Neuronal stem cell (in vitro differentiated cells): ENCODE measurements at regions not wholly inside any gene's neighbourhood (a gene's known extent, or its start where the extent isn't known, plus 50 kb on each side); places are given as distances from the start of the nearest gene placed in this dataset.

ENCODE experiments used
- DNase-seq: peaks from one replicate; pipeline ENCODE4 v3.0.0-alpha.2; 2013; ENCODE audit warnings: low spot score
- H2AFZ ChIP-seq: one replicate; pipeline ENCODE4 v1.6.1; 2013; ENCODE audit warnings: mild to moderate bottlenecking, low read length, inconsistent platforms
- H2AK5ac ChIP-seq: 2 replicates; pipeline ENCODE4 v1.6.1; 2013; ENCODE audit warnings: low read depth, mild to moderate bottlenecking, inconsistent platforms, low read length, moderate library complexity, mixed read lengths
- H2BK120ac ChIP-seq: 2 replicates; pipeline ENCODE4 v1.6.1; 2013; ENCODE audit warnings: low read depth, mild to moderate bottlenecking, inconsistent platforms, low read length, moderate library complexity, mixed read lengths
- H2BK12ac ChIP-seq: one replicate; pipeline ENCODE4 v1.6.1; 2013; ENCODE audit warnings: low read length, inconsistent platforms
- H2BK15ac ChIP-seq: 2 replicates; pipeline ENCODE4 v1.6.1; 2013; ENCODE audit warnings: mild to moderate bottlenecking, low read length, inconsistent platforms, mixed read lengths
- H2BK5ac ChIP-seq: one replicate; pipeline ENCODE4 v1.6.1; 2013; ENCODE audit warnings: inconsistent platforms, mild to moderate bottlenecking, low read length, moderate library complexity
- H3K14ac ChIP-seq: one replicate; pipeline ENCODE4 v1.6.1; 2013; ENCODE audit warnings: low read length, inconsistent platforms
- H3K18ac ChIP-seq: 2 replicates; pipeline ENCODE4 v1.6.1; 2013; ENCODE audit warnings: low read length, inconsistent platforms
- H3K23ac ChIP-seq: 2 replicates; pipeline ENCODE4 v1.6.1; 2013; ENCODE audit warnings: low read depth, mild to moderate bottlenecking, mixed read lengths, low read length, inconsistent platforms; ENCODE audit not compliant: poor library complexity
- H3K27ac ChIP-seq: replicated peaks from 3 replicates; pipeline ENCODE4 v1.5.1; 2013; ENCODE audit warnings: low read length, inconsistent platforms
- H3K27me3 ChIP-seq, 3 experiments: 2 replicates each; pipeline ENCODE4 v1.6.1; 2013; ENCODE audit warnings: low read length in 3 of 3, mild to moderate bottlenecking in 2 of 3, inconsistent platforms in 1 of 3, low read depth in 1 of 3, mixed read lengths in 1 of 3, moderate library complexity in 1 of 3; ENCODE audit not compliant: control insufficient read depth in 3 of 3, insufficient read depth in 3 of 3
- H3K36me3 ChIP-seq, 2 donors: replicated peaks in 1 of 2; 2 replicates each; pipeline ENCODE4 v1.6.1; 2013; ENCODE audit warnings: low read length in 2 of 2; ENCODE audit not compliant: control insufficient read depth in 2 of 2, insufficient read depth in 2 of 2
- H3K4ac ChIP-seq: 2 replicates; pipeline ENCODE4 v1.6.1; 2013; ENCODE audit warnings: inconsistent platforms, mild to moderate bottlenecking, low read length, moderate library complexity
- H3K4me1 ChIP-seq, 2 donors: 1 replicate in 1 of 2; 2 replicates in 1 of 2; pipeline ENCODE4 v1.6.1; 2013; ENCODE audit warnings: low read length in 2 of 2, low read depth in 1 of 2; ENCODE audit not compliant: control insufficient read depth in 2 of 2, insufficient read depth in 1 of 2
- H3K4me2 ChIP-seq: one replicate; pipeline ENCODE4 v1.6.1; 2013; ENCODE audit warnings: mild to moderate bottlenecking, low read length, inconsistent platforms; ENCODE audit not compliant: insufficient read depth, poor library complexity, severe bottlenecking
- H3K4me3 ChIP-seq, 2 donors: 2 replicates each; pipeline ENCODE4 v1.5.1; 2013; ENCODE audit warnings: low read length in 2 of 2, mild to moderate bottlenecking in 2 of 2, inconsistent platforms in 1 of 2, moderate library complexity in 1 of 2
- H3K79me1 ChIP-seq: one replicate; pipeline ENCODE4 v1.6.1; 2013; ENCODE audit warnings: low read depth, mild to moderate bottlenecking, inconsistent platforms, low read length, moderate library complexity
- H3K9ac ChIP-seq: one replicate; pipeline ENCODE4 v1.6.1; 2013; ENCODE audit warnings: mild to moderate bottlenecking, low read depth, low read length, inconsistent platforms; ENCODE audit not compliant: poor library complexity
- H3K9me3 ChIP-seq, 2 donors: replicated peaks in 1 of 2; 2 replicates each; pipeline versions ENCODE3 to v1.6.1; 2013; ENCODE audit warnings: low read length in 2 of 2, mild to moderate bottlenecking in 2 of 2, inconsistent platforms in 1 of 2, low read depth in 1 of 2, mixed read lengths in 1 of 2, moderate library complexity in 1 of 2; ENCODE audit not compliant: control insufficient read depth in 2 of 2, insufficient read depth in 1 of 2
- H4K8ac ChIP-seq: one replicate; pipeline ENCODE4 v1.6.1; 2013; ENCODE audit warnings: low read depth, mild to moderate bottlenecking, inconsistent platforms, low read length, moderate library complexity
- H4K91ac ChIP-seq: one replicate; pipeline ENCODE4 v1.6.1; 2013; ENCODE audit warnings: low read length, low read depth, mild to moderate bottlenecking, inconsistent platforms; ENCODE audit not compliant: poor library complexity
- WGBS, 2 donors: extraction: QIAGEN DNeasy Blood & Tissue Kit; methylation state at CpG; one replicate each; pipeline ENCODE4 v1.1.7; 2013; ENCODE audit warnings: missing lambda C conversion rate in 2 of 2, mixed read lengths in 1 of 2; ENCODE audit not compliant: insufficient read length in 2 of 2, insufficient replicate concordance in 1 of 2; ENCODE audit errors: extremely low coverage in 2 of 2; 5-methylcytosine and 5-hydroxymethylcytosine counted together

DNA sequence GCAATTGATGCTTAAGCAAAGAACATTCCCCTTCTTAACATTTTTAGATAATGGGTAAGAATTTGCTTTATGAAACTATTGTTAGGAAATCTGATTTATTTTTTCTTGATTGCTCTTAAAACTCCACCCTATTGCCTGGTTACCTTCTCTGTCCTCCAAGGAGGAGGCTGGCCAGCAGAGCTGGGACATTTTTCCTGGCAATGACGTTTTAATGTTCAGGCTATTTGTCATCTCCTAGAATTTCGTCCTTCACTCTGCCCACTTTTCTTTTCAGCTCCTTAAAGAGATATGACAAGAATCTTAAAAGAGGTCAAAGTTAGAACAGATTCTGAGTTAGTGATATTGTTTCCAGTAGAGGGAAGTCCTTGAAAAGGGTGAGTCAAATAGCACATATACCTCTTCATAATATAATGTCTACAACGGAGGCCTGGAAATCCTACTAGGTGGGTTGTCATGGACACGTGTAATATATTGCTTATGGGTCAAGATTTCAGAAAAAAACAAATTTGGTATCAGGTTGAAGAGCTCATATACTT is 141.0 kb downstream of the CMPK2 start:
- H3K18ac ChIP-seq: no peak overlapping the region
- H3K23ac ChIP-seq: no peak overlapping the region
- no peak overlapping the region for H2BK15ac ChIP-seq
- no peak overlapping the region for H3K27ac ChIP-seq
- H2BK120ac ChIP-seq: no peak overlapping the region
- H3K9me3 ChIP-seq: no peaks in the 10 kb centered on the region
- no peak overlapping the region for H4K8ac ChIP-seq
- H3K27me3 ChIP-seq: no peaks in the 10 kb centered on the region
- no peak for DNase-seq
- no peak overlapping the region for H2AK5ac ChIP-seq
- no peak overlapping the region for H3K4me2 ChIP-seq
- no peak overlapping the region for H2BK5ac ChIP-seq
- no peak overlapping the region for H4K91ac ChIP-seq
- H3K14ac ChIP-seq: no peak overlapping the region
- H2AFZ ChIP-seq: no peak overlapping the region
- no peak overlapping the region for H3K4ac ChIP-seq
- H3K4me1 ChIP-seq: peaks cover 0 to 4% of the 10 kb centered on the region in 2 donors
- no peaks in the 10 kb centered on the region for H3K36me3 ChIP-seq
- H3K9ac ChIP-seq: no peak overlapping the region
- no peak overlapping the region for H3K4me3 ChIP-seq
- H2BK12ac ChIP-seq: no peak overlapping the region
- WGBS, 2 donors: no CpG with 5 or more reads among the region's 4 CpGs
- H3K79me1 ChIP-seq: no peaks in the 10 kb centered on the region

DNA sequence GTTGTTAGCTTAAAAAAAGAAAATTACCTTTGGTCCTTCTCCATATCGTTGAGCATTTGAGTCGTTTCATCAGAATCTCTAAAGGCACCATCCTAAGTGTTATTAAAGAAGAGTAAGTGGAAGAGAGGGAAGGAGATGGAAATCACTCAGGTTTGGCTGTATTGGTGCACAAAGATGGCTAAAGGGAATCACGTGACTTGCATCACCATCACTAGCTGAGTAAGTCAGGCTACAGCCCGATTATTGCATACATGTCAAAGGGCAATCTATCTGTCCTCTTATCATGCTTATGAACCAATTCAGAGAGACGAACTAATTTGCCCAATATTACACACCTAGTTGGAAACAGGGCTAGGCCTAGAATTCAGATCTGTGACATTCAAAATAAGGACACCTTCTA is 137.6 kb downstream of the CMPK2 start:
- H3K9me3 ChIP-seq: no peaks in the 10 kb centered on the region
- peaks cover 5 to 14% of the 10 kb centered on the region in 2 donors for H3K4me1 ChIP-seq
- no peak overlapping the region for H3K4me3 ChIP-seq
- no peak overlapping the region for H2BK120ac ChIP-seq
- H3K79me1 ChIP-seq: no peaks in the 10 kb centered on the region
- H2BK12ac ChIP-seq: no peak overlapping the region
- no peak overlapping the region for H3K27ac ChIP-seq
- no peak overlapping the region for H3K9ac ChIP-seq
- no peak overlapping the region for H3K14ac ChIP-seq
- no peak for DNase-seq
- H3K36me3 ChIP-seq: no peaks in the 10 kb centered on the region
- H3K23ac ChIP-seq: no peak overlapping the region
- no peak overlapping the region for H3K4me2 ChIP-seq
- H3K4ac ChIP-seq: no peak overlapping the region
- no peak overlapping the region for H2AK5ac ChIP-seq
- no peak overlapping the region for H2BK5ac ChIP-seq
- no peak overlapping the region for H4K8ac ChIP-seq
- WGBS, 2 donors: no CpG with 5 or more reads among the region's 5 CpGs
- H2BK15ac ChIP-seq: no peak overlapping the region
- no peak overlapping the region for H2AFZ ChIP-seq
- no peaks in the 10 kb centered on the region for H3K27me3 ChIP-seq
- no peak overlapping the region for H3K18ac ChIP-seq
- no peak overlapping the region for H4K91ac ChIP-seq

DNA sequence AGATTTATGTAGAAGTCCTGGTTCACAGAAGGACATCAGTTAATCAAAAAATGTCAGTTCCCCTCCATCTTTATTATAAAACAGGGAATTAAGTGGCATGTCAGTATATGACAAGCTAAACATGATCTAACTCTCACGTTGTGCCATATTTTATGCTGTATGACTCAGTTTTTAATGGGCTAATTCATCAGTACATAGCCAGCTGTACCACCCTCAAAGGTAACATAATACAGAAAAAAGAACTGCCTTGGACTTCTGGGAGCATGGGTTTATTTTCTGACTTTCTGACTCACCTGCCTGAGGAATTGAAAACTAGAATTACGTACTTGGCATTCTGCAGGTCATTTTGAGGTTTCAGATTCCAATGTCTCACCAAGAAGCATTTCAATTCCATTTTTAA is 135.7 kb downstream of the CMPK2 start:
- Histone ChIP-seq H2BK12ac (no peak overlapping the region), H4K91ac (no peak overlapping the region), H3K23ac (no peak overlapping the region), H2AFZ (no peak overlapping the region), H3K14ac (no peak overlapping the region), H3K9me3 (no peaks in the 10 kb centered on the region), H2AK5ac (no peak overlapping the region), H3K27ac (no peak overlapping the region), H4K8ac (no peak overlapping the region), H3K79me1 (no peaks in the 10 kb centered on the region), H3K27me3 (no peaks in the 10 kb centered on the region), H3K4me1 (peaks cover 5 to 14% of the 10 kb centered on the region in 2 donors), H3K9ac (no peak overlapping the region), H2BK120ac (no peak overlapping the region), H2BK15ac (no peak overlapping the region), H3K18ac (no peak overlapping the region), H3K4me3 (no peak overlapping the region), H3K4me2 (no peak overlapping the region), H3K36me3 (no peaks in the 10 kb centered on the region), H3K4ac (no peak overlapping the region), H2BK5ac (no peak overlapping the region)
- DNase-seq: no peak
- WGBS, 2 donors: no CpG with 5 or more reads among the region's 2 CpGs

DNA sequence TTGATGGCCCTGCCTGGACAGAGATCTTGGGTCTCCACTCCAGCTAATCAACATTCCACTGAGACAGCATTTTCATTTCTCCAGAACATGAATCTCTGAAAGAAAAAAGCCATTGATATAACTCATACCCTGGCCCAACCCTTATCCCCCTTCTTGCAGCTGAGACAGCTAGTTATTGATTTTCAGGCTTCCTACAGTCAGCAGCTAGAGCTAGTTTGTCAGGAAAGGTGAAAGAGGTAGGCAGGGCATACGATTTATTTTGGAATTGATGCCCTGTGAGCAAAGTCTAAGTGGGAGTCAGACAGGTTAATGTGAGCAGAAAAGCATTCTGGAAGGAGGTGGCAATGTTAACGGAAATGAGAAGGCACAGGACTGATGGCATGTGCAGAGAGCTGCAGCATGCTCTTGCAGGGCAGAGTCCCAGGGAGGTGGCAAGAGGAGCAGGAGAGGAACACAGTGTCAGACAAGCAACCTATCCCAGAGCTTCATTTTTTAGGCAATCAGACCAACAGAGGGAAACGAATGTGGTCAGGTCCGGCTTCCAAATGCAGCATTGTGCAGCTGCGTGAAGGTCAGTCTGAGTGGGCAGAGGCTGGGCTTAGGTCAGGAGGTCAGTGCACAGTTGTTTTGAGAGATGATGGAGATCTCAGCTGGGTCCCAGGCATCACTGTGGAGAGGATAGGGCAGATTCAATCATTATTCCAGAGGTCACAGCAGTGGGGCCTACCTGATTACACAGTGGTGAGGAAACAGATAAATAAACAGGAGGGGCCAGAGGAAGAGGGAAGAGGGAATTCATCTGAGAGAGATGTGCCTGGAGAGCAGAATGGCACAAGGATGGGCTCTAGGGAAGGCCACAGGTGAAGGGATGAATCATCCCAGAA is 134.8 kb downstream of the CMPK2 start:
- Histone ChIP-seq H3K4ac (no peak overlapping the region), H2AFZ (no peak overlapping the region), H3K27ac (peak overlapping the region; percentile 10), H4K8ac (no peak overlapping the region), H3K36me3 (no peaks in the 10 kb centered on the region), H3K23ac (no peak overlapping the region), H2BK15ac (no peak overlapping the region), H3K4me2 (no peak overlapping the region), H3K9me3 (no peaks in the 10 kb centered on the region), H3K4me1 (peaks cover 5 to 9% of the 10 kb centered on the region in 2 donors), H2BK12ac (no peak overlapping the region), H3K27me3 (no peaks in the 10 kb centered on the region), H3K79me1 (no peaks in the 10 kb centered on the region), H2BK120ac (no peak overlapping the region), H3K9ac (no peak overlapping the region), H3K18ac (no peak overlapping the region), H3K14ac (no peak overlapping the region), H3K4me3 (no peak overlapping the region), H2BK5ac (no peak overlapping the region), H2AK5ac (no peak overlapping the region), H4K91ac (no peak overlapping the region)
- no CpG with 5 or more reads among the region's 5 CpGs for WGBS, 2 donors
- no peak for DNase-seq
